ENCODE measurements at regions not wholly inside any gene's neighbourhood (a gene's known extent, or its start where the extent isn't known, plus 50 kb on each side); places are given as distances from the start of the nearest gene placed in this dataset.

GRCh38 chr14:101711041-101711856, 50.3 kb upstream of the PPP2R5C start:
- TF ChIP-seq CTCF (IDR thresholded peaks at IDR 0.05; ENCODE audit: control insufficient read depth, extremely low read depth, insufficient read depth): no peak
- no peak for DNase-seq (ENCODE audit: low read depth)

More at GRCh38 chr14:101711041-101711856, 50.3 kb upstream of the PPP2R5C start:
- no peak overlapping the region for H3K4me3 ChIP-seq (ENCODE audit: low read depth, low read length)

All from LNCaP clone FGC (cell line).